ENCODE measurements at regions not wholly inside any gene's neighbourhood (a gene's known extent, or its start where the extent isn't known, plus 50 kb on each side); places are given as distances from the start of the nearest gene placed in this dataset.
"Not testable (repeated sequence)": the region's sequence is repeated elsewhere in the genome, so short reads cannot be mapped to it uniquely, and the experiment has no call there.

DNA sequence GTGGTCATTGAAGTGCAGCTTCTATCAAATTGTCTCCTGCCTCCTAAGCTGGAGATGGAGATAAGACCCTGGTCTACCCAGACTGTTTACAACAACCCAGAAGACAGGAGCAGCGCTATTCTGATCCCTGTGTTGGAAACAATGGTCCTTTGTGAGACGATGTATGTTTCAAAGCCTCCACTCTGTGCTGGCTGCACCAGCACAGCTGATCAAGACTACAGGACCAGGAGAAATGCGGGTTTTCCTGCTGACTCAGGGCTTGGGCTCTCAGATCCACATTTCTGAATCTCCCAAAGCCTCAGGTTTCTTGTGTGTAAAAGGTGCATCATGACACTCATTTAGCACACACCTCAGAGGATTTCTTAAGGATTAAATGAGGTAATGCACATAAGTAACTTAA is 92.0 kb downstream of the POU3F3 start:
- Mint-ChIP-seq H3K9me3 (ENCODE audit: unreplicated experiment) (no peaks in the 10 kb centered on the region), H3K27me3 (ENCODE audit: unreplicated experiment) (no peaks in the 10 kb centered on the region), H3K4me1 (ENCODE audit: unreplicated experiment) (peaks cover 8% of the 10 kb centered on the region), H3K4me3 (ENCODE audit: unreplicated experiment) (no peak overlapping the region), H3K27ac (ENCODE audit: unreplicated experiment) (no peak overlapping the region), H3K36me3 (ENCODE audit: low read depth, unreplicated experiment) (no peaks in the 10 kb centered on the region)
- DNase-seq (ENCODE audit: low spot score), result no peak
- TF ChIP-seq, protein P1, sequence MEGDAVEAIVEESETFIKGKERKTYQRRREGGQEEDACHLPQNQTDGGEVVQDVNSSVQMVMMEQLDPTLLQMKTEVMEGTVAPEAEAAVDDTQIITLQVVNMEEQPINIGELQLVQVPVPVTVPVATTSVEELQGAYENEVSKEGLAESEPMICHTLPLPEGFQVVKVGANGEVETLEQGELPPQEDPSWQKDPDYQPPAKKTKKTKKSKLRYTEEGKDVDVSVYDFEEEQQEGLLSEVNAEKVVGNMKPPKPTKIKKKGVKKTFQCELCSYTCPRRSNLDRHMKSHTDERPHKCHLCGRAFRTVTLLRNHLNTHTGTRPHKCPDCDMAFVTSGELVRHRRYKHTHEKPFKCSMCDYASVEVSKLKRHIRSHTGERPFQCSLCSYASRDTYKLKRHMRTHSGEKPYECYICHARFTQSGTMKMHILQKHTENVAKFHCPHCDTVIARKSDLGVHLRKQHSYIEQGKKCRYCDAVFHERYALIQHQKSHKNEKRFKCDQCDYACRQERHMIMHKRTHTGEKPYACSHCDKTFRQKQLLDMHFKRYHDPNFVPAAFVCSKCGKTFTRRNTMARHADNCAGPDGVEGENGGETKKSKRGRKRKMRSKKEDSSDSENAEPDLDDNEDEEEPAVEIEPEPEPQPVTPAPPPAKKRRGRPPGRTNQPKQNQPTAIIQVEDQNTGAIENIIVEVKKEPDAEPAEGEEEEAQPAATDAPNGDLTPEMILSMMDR (IDR thresholded peaks at IDR 0.05; ENCODE audit: unreplicated experiment), result no peak

- H3K4me1 Mint-ChIP-seq (ENCODE audit: unreplicated experiment); H3K4me3 Mint-ChIP-seq (ENCODE audit: unreplicated experiment); H3K36me3 Mint-ChIP-seq (ENCODE audit: low read depth, unreplicated experiment); DNase-seq (ENCODE audit: low spot score); H3K27me3 Mint-ChIP-seq (ENCODE audit: unreplicated experiment); H3K9me3 Mint-ChIP-seq (ENCODE audit: unreplicated experiment); H3K27ac Mint-ChIP-seq (ENCODE audit: unreplicated experiment): not testable (repeated sequence)
These were observed 90.4 kb upstream of the MRPS9 start for GRCh38 chr2:104947456-104947855.

DNA sequence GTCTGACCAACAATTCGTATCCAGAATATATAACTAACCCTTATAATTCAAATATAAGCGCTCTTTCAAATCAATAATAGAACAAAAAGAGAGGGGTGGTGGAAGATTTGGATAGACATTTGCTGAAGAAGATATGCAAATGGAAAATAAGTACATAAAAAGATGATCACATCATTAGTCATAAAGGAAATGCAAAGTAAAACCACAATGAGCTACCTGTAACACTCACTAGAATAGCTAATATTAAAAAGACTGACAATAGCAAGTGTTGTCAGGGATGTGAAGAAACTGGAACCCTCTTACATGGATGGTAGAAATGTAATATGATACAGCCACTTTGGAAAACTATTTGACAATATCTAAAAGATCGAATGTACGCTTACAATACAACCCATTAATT is 84.9 kb upstream of the MRPS9 start:
- H3K4me1 Mint-ChIP-seq (ENCODE audit: unreplicated experiment), result no peaks in the 10 kb centered on the region
- no peak overlapping the region for H3K4me3 Mint-ChIP-seq (ENCODE audit: unreplicated experiment)
- H3K9me3 Mint-ChIP-seq (ENCODE audit: unreplicated experiment), result no peaks in the 10 kb centered on the region
- no peaks in the 10 kb centered on the region for H3K36me3 Mint-ChIP-seq (ENCODE audit: low read depth, unreplicated experiment)
- no peak overlapping the region for H3K27ac Mint-ChIP-seq (ENCODE audit: unreplicated experiment)
- DNase-seq (ENCODE audit: low spot score), result no peak
- TF ChIP-seq, protein P1 (IDR thresholded peaks at IDR 0.05; ENCODE audit: unreplicated experiment), result no peak
- no peaks in the 10 kb centered on the region for H3K27me3 Mint-ChIP-seq (ENCODE audit: unreplicated experiment)

GRCh38 chr2:104965900-104966299 is 72.0 kb upstream of the MRPS9 start:
- Mint-ChIP-seq H3K4me1 (ENCODE audit: unreplicated experiment) (no peaks in the 10 kb centered on the region), H3K36me3 (ENCODE audit: low read depth, unreplicated experiment) (no peaks in the 10 kb centered on the region), H3K27me3 (ENCODE audit: unreplicated experiment) (no peaks in the 10 kb centered on the region), H3K9me3 (ENCODE audit: unreplicated experiment) (peaks cover 3% of the 10 kb centered on the region), H3K4me3 (ENCODE audit: unreplicated experiment) (no peak overlapping the region), H3K27ac (ENCODE audit: unreplicated experiment) (no peak overlapping the region)
- TF ChIP-seq, protein P1 (IDR thresholded peaks at IDR 0.05; ENCODE audit: unreplicated experiment), result no peak
- DNase-seq (ENCODE audit: low spot score), result no peak

DNA sequence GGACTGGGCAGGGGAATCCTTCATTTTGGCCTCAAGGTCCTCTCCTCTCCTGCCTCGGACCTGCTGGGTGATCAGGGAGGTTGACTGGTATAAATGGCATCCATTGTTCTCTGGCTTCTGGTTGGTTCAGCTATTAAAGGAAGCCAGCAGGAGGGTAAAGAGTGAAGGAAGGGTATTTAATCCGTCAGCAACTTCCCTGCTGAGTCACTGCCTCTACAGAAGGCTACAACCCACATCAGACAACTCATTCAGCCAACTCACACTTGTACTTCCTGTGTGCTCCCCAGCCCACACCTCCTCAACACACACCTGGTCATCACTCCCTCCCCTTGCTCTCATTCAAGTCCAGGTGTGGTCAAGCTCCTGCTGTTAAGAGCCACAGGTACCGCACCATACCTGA is 68.3 kb upstream of the MRPS9 start:
- Mint-ChIP-seq H3K36me3 (ENCODE audit: low read depth, unreplicated experiment) (no peaks in the 10 kb centered on the region), H3K4me1 (ENCODE audit: unreplicated experiment) (no peaks in the 10 kb centered on the region), H3K27ac (ENCODE audit: unreplicated experiment) (no peak overlapping the region), H3K4me3 (ENCODE audit: unreplicated experiment) (no peak overlapping the region), H3K9me3 (ENCODE audit: unreplicated experiment) (no peaks in the 10 kb centered on the region), H3K27me3 (ENCODE audit: unreplicated experiment) (no peaks in the 10 kb centered on the region)
- TF ChIP-seq, protein P1 (IDR thresholded peaks at IDR 0.05; ENCODE audit: unreplicated experiment), result no peak
- no peak for DNase-seq (ENCODE audit: low spot score)

DNA sequence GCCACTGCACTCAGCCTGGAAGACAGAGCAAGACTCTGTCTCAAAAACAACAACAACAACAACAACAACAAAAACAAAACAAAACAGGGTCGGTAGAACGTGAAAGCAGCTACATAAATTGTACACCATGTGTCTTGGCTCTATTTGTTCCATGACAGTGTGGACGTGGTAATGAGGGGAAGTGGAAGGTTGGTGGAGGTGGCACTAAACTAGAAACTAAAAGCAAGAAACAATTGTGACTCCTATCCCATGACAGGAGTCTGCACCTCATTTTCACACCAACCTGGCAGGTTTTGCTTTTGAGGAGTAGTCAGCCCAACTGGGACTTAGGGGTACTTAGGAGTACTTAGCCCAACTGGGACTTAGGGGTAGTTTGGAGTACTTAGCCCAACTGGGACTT is 62.5 kb upstream of the MRPS9 start:
- Mint-ChIP-seq H3K9me3 (ENCODE audit: unreplicated experiment) (no peaks in the 10 kb centered on the region), H3K27ac (ENCODE audit: unreplicated experiment) (no peak overlapping the region), H3K27me3 (ENCODE audit: unreplicated experiment) (peaks cover 1% of the 10 kb centered on the region), H3K4me3 (ENCODE audit: unreplicated experiment) (no peak overlapping the region), H3K36me3 (ENCODE audit: low read depth, unreplicated experiment) (no peaks in the 10 kb centered on the region), H3K4me1 (ENCODE audit: unreplicated experiment) (peaks cover 7% of the 10 kb centered on the region)
- TF ChIP-seq, protein P1 (IDR thresholded peaks at IDR 0.05; ENCODE audit: unreplicated experiment), result no peak
- no peak for DNase-seq (ENCODE audit: low spot score)

All from endothelial cell (in vitro differentiated cells).